Germinal center (tissue), 1 donor: ENCODE measurements at regions not wholly inside any gene's neighbourhood (a gene's known extent, or its start where the extent isn't known, plus 50 kb on each side); places are given as distances from the start of the nearest gene placed in this dataset.
"Not testable (repeated sequence)": the region's sequence is repeated elsewhere in the genome, so short reads cannot be mapped to it uniquely, and the experiment has no call there.

Experiments
- DNase-seq: peaks from one replicate; pipeline ENCODE4 v3.0.0; 2012; ENCODE audit warnings: mixed read lengths, low spot score

DNA sequence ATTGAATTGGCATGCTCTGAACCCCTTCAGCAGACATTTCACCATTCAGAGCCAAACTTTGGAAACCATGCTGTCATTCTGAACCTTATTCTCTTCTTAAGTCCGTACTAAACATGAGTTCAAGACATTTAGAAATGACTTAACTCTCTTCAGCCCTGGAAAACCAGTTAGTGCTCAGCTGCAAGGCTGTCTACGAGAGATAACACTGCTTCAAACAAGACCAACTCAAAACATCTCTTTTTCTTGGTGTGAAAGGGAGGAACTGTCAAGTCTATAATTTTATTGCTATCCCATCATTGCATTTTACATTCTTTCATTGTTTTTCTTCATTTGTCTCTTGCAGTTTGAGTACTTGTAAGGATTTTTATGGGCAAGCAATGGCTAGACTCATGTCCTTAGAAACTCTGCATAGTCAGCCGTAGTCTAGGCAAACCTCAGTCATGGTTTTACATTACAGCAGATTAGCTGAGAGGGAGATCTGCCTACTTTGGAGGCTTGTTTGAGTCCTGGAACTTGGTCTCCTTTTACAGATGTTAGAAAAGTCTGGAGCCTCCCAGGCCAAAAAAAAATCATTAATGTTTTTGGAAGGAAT, 120.6 kb upstream of the JADE1 start:
- DNase-seq: no peak

DNA sequence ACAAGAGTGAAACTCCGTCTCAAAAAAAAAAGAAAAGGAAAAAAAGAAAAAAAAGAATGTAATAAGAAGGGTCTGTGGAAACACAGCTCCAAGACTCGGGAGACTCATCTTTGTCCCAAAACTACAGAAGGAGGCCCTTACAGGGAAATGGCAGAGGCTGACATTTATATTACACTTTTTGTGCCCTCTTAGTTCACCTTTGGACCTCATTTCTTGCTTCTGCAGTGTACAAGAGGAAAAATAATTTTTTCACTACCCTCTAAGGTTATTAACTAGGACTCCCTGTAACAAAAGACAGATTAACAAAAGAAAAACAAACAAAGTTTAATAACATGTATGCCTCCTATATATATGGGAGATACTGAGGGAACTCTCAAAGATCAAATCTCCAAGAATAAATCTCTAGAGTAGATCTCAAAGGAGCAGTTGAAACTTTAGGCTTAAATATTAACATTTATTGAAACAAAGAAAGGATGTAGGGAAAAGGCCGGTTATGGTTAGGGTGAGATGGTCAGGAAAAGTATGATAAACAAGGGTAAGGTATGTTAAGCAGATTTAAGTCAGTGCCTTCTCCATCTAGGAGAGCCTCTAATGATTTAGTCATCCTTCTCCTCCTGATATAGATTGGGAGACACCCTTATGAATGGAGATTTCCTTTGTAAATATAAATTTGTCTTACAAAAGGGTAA, 121.3 kb upstream of the JADE1 start:
- no peak for DNase-seq

- DNase-seq: no peak
Measured at GRCh38 chr4:128686810-128687209, 122.7 kb upstream of the JADE1 start.

DNA sequence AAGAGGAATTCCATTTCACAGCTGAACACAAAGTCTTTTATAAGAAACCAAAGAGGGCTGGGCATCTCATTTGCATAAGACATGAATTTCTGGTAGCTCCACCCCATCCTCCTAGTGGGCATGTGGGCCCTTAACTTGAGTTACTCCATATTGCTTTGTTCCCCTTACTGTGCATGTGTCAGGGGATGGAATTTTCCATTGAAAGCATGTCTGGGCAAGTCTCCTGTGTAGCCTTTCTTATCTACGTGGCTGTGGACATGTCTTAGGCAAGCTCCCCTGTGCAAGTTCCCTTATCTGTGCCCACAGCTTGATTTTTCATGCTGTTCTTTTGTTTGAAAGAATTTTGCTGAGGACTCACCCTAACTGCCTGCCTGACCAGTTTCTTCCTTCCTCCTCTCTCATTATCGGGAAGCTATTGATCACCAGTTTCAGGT, 123.5 kb upstream of the JADE1 start:
- DNase-seq: no peak

- DNase-seq: no peak
Measured at GRCh38 chr4:128684016-128684415, 125.5 kb upstream of the JADE1 start.

DNA sequence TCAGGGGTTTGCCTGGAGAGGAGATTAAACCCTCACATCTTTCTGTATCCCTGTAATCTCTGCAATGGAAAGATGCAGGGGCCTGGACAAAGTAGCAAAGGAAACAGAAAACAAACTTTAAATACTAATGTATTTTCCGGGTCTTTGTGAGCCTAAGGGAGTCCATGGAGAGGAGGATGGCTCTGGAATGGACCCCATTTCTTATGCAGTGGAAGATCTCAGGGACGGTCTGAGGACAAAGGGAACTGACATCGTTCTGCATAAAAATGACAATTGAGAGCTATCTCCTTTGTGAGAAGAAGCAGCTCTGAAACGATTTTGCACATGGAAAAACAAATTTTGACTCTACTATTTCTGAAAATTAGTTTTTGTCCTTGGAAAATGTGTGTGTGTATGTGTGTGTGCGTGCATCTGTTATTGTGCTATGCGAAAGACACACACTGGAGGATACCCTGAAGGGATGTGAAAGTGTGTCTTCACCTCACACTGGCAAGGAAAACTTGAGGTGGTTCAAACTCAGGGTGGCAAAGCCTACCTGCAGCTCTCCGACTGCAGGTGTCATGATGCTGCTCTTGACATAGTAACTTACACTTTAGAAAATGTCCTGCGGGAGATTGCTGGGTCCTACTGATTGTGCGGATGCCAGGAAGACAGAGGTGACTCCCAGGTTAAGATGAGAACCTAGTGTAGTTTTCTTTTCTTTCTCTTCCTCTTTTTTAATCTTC, 126.4 kb upstream of the JADE1 start:
- DNase-seq: no peak

DNA sequence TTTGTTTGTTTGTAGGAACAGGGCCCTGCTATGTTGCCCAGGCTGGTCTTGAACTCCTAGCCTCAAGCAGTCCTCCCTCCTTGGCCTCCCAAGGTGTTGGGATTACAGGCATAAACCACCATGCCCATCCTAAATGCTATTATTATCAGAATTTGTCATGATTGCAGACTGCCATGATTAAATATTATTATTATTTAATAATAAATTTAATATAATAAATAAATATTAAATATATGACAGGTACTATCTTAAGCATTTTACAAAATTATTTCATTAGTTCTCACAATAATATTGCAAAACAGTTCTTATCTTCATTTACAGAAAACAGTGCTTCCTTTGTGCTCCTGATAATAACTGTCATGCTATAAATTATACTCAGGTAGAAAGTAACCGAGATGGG, 133.4 kb upstream of the JADE1 start:
- DNase-seq: no peak

GRCh38 chr4:128675083-128675482, 134.4 kb upstream of the JADE1 start:
- DNase-seq: peak; percentile 53

DNA sequence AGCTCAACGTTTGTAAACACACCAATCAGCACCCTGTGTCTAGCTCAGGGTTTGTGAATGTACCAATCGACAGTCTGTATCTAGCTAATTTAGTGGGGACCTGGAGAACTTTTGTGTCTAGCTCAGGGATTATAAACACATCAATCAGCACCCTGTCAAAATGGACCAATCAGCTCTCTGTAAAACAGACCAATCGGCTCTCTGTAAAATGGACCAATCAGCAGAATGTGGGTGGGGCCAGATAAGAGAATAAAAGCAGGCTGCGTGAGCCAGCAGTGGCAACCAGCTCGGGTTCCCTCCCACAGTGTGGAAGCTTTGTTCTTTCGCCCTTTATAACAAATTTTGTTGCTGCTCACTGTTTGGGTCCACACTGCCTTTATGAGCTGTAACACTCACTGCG, 136.3 kb upstream of the JADE1 start:
- not testable (repeated sequence) for DNase-seq

GRCh38 chr4:128672596-128672995, 136.9 kb upstream of the JADE1 start:
- DNase-seq: not testable (repeated sequence)

GRCh38 chr4:128670513-128670912, 139.0 kb upstream of the JADE1 start:
- DNase-seq: no peak

GRCh38 chr4:128668566-128668965, 140.9 kb upstream of the JADE1 start:
- DNase-seq: no peak

DNA sequence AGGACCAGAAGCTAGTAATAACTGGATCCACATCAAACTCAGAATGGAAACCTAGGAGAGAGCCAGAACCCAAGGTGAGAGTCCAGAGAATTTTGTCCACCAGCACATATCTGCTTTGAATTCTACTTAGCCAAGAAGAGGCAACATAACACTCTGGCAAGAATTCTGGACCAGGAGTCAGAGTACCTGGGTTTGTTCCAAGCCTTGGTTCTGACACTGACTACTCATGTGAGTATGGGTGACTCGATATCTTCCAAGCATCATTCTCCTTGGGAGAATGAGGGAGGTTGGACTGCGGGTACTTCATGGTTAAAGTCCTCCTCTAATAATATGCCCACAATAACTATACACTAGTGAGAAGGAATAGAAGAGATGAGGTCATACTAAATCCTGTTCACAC, 144.0 kb upstream of the JADE1 start:
- no peak for DNase-seq

DNA sequence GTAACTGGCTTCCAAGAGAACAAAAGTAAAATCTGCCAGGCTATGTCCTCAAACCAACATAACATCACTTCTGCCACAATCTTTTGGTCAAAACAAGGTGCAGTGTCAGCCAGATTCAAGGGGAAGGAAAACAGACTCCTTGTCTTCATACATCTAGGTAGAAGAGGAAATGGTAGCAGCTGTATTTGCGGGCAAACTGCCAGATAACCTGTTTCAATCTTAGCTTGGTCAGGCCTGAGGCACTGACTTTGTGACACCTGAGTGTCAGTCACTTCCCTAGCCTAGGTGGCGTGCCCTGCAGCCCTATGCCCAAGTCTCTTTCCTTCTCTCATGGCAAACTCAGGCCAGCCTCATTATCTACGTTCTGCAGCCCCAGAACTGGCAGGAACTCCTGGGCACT, 146.2 kb upstream of the JADE1 start:
- DNase-seq: no peak

DNA sequence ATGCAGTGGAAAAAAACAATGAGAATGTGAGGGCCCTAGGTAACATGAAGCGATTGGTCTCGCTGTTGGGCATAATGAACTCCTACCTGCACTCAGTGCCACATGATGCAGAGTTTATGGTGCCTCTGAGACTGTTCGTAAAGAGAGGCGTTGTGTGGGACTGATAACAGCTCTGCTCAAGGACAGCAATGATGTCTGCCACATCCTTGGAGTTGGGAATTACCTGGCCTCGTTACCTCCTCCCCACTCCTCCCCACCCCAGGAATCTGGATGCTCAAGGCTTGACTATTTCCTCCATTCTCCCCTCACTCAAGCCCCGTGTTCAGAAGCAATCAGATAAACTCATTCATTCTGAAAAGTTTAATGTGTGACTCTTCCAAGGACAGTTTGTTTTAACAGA, 148.0 kb upstream of the JADE1 start:
- DNase-seq: no peak

- no peak for DNase-seq
Measured at GRCh38 chr4:128660361-128661215, 148.9 kb upstream of the JADE1 start.

DNA sequence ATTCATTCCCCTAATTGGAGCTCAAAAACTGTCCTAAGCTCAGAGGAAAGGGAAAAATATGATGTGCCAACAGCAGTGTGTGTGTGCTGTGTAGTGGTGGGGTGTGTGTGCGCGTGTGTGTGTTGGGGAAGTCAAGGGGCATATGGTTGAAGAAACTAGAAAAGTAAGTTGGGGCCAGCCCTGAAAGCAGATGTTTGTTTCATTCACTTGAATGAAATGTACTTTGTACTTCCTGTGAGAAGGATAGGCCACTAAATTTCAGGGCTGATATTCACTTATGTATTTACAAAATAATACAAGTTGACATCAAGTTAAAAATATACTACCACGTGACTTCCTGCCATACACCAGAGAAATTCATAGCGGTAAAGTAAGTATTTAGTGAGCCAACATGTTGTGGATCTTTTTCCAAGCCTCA, 151.3 kb upstream of the JADE1 start:
- DNase-seq: no peak

DNA sequence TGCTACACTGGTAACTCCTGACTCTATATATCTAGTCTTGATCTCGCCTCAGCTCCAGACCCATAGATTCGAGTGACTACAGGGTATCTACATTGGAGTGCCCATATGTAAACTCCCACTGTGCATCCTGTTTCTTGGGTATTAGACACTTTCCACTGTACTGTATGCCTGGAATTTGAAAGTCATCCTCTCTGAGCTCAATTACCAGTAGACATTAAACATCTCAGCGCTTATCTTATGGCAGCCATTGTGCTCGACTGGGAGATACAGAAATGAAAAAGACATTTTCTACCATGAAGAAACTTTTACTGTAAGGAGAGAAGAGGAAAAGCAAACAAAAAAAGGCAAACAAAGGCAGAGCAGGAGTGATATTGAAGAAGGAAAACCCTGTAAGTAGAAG, 151.9 kb upstream of the JADE1 start:
- DNase-seq: no peak

- no peak for DNase-seq
Measured at GRCh38 chr4:128654465-128654864, 155.0 kb upstream of the JADE1 start.

- DNase-seq: no peak
Measured at GRCh38 chr4:128653527-128654444, 155.7 kb upstream of the JADE1 start.

DNA sequence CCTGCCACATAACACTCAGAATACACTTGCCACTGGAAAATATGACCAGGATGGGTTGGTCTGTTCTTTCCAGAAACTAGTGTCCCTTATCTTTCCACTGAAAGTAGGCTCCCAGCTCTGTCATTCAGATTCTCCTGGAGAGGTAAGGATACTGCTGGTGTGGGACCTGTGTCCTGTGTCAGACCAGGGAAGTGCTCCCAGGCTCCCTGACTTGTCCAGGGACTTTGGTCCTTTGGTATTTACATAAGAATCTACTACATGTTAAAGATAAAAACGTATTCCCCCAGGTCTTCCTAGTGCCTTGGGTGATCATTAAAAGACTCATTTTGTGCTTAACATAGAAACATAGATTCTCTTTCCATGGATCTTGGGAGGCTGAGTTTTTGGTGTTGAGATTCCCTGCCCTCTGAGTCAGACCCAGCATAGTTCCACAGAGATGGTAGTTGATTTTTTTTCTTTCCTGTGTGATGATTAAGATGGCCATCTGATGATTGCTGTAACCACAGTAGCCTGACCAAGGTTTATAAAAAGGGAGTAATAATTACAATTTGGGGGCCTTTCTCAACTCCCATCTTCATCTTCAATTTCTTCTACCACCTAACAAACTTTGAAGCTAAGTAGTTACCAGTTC, 159.8 kb upstream of the JADE1 start:
- DNase-seq: no peak
